Transverse colon (tissue), 4 donors: ENCODE measurements at regions not wholly inside any gene's neighbourhood (a gene's known extent, or its start where the extent isn't known, plus 50 kb on each side); places are given as distances from the start of the nearest gene placed in this dataset.
"Not testable (repeated sequence)": the region's sequence is repeated elsewhere in the genome, so short reads cannot be mapped to it uniquely, and the experiment has no call there.

Experiments used
- DNase-seq: peaks from one replicate; pipeline ENCODE4 v3.0.0-alpha.2; 2019
- H3K27ac ChIP-seq, 4 donors: fragments of 200-600 bp; sonication (generic); 2 replicates each; pipeline ENCODE4 v1.5.1; 2016 to 2018; ENCODE audit warnings: inconsistent platforms in 4 of 4
- H3K27me3 ChIP-seq: fragments of 200-600 bp; sonication (generic); 2 replicates; pipeline ENCODE4 v1.5.1; 2017; ENCODE audit warnings: inconsistent platforms
- H3K36me3 ChIP-seq, 4 donors: fragments of 200-600 bp; sonication (generic); 2 replicates each; pipeline ENCODE4 v1.5.1; 2017 to 2019; ENCODE audit warnings: inconsistent platforms in 4 of 4
- H3K4me1 ChIP-seq, 4 donors: fragments of 200-600 bp; sonication (generic); 2 replicates each; pipeline ENCODE4 v1.5.1; 2017 to 2020; ENCODE audit warnings: inconsistent platforms in 4 of 4
- H3K4me3 ChIP-seq, 4 donors: fragments of 200-600 bp; sonication (generic); 1 replicate in 1 of 4; 2 replicates in 3 of 4; pipeline versions ENCODE4 v1.5.1 to v1.6.1; 2017 to 2019; ENCODE audit warnings: inconsistent platforms in 4 of 4
- H3K9me3 ChIP-seq, 2 donors: fragments of 200-600 bp; sonication (generic); 2 replicates each; pipeline ENCODE4 v1.5.1; 2017 to 2019; ENCODE audit warnings: inconsistent platforms in 2 of 2
- EP300 ChIP-seq: sonication (generic); formaldehyde crosslinking; IDR thresholded peaks from one replicate; pipeline ENCODE4 v1.6.1; 2017; ENCODE audit warnings: antibody characterized with exemption, low read depth
- POLR2A ChIP-seq: fragments of 450-650 bp; IDR thresholded peaks from one replicate; pipeline ENCODE4 v1.6.1; 2016; ENCODE audit warnings: antibody characterized with exemption, mild to moderate bottlenecking, moderate library complexity
- POLR2AphosphoS5 ChIP-seq, 3 donors: sonication (generic); formaldehyde crosslinking; IDR thresholded peaks; one replicate each; pipeline ENCODE4 v1.6.1; 2016; ENCODE audit warnings: antibody characterized with exemption in 3 of 3
- WGBS, 2 donors: methylation state at CpG; one replicate each; pipeline ENCODE4 v1.1.5; 2018; ENCODE audit warnings: low coverage in 1 of 2; 5-methylcytosine and 5-hydroxymethylcytosine counted together
- in situ Hi-C, 4 donors: fragments of 200-750 bp; cut with MboI; loops; one replicate each; pipeline versions ENCODE4 v1.15.0 to v1.15.1; 2017; ENCODE audit warnings: low sequenced_read_pairs in 3 of 4, low pct_ligation_motif_present in 1 of 4, low pct_unique_long_range_greater_than_20kb in 1 of 4
- intact Hi-C: fragments of 100-400 bp; cut with DNase I; formaldehyde crosslinking; loops from one replicate; pipeline ENCODE4 v1.15.1; 2023; ENCODE audit warnings: low total_unique reads
- TF ChIP-seq, protein P1 (sequence below), 5 experiments: fragments of 200-600 bp in 3 of 5; fragments of 450-650 bp in 2 of 5; sonication (generic) in 3 of 5; IDR thresholded peaks; 1 replicate in 2 of 5; 2 replicates in 3 of 5; pipeline ENCODE4 v1.5.1; 2016 to 2017; ENCODE audit warnings: antibody characterized with exemption in 5 of 5, inconsistent platforms in 3 of 5, mild to moderate bottlenecking in 2 of 5, moderate library complexity in 1 of 5

DNA sequence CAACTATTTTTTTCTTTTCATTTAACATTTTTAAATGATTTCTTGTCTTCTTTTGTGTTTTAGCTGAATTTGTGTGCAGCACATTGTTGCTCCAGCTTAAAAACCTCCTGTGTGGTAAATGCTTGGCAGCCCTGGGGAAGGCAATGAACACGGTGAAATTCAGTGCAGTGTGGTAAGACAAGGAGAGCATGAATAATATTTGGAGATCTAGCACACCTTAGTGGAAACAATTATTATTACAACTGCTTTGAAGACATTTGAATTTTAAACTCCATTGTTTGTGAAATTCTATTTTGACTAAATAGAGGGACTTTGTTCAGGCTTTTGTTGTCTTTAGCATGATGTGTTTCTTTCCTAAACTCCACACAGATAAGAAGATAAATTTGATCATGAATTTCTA lies 242.6 kb upstream of the CXADR start:
- no peak for DNase-seq
- WGBS, 2 donors, result 0 to 2% methylated on average over 1 of the region's 1 CpG
- Histone ChIP-seq H3K27ac (no peak overlapping the region), H3K9me3 (no peaks in the 10 kb centered on the region), H3K4me3 (no peak overlapping the region), H3K27me3 (no peaks in the 10 kb centered on the region), H3K36me3 (no peaks in the 10 kb centered on the region), H3K4me1 (no peaks in the 10 kb centered on the region)
- TF ChIP-seq POLR2A, result no peak
- TF ChIP-seq EP300, result no peak
- TF ChIP-seq, protein P1, sequence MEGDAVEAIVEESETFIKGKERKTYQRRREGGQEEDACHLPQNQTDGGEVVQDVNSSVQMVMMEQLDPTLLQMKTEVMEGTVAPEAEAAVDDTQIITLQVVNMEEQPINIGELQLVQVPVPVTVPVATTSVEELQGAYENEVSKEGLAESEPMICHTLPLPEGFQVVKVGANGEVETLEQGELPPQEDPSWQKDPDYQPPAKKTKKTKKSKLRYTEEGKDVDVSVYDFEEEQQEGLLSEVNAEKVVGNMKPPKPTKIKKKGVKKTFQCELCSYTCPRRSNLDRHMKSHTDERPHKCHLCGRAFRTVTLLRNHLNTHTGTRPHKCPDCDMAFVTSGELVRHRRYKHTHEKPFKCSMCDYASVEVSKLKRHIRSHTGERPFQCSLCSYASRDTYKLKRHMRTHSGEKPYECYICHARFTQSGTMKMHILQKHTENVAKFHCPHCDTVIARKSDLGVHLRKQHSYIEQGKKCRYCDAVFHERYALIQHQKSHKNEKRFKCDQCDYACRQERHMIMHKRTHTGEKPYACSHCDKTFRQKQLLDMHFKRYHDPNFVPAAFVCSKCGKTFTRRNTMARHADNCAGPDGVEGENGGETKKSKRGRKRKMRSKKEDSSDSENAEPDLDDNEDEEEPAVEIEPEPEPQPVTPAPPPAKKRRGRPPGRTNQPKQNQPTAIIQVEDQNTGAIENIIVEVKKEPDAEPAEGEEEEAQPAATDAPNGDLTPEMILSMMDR (IDR thresholded peaks at IDR 0.05), result peak; percentile 26 to 44 (median 31)
- TF ChIP-seq POLR2AphosphoS5 (IDR thresholded peaks at IDR 0.05), result no peak
- in situ Hi-C loops (no loop called here), intact Hi-C loops (no loop called here)

- in situ Hi-C loops (no loop called here), intact Hi-C loops (no loop called here)
- no peak for TF ChIP-seq POLR2AphosphoS5 (IDR thresholded peaks at IDR 0.05)
- no peak for TF ChIP-seq EP300
- TF ChIP-seq, protein P1 (IDR thresholded peaks at IDR 0.05), result no peak
- TF ChIP-seq POLR2A, result no peak
- no peak for DNase-seq
- Histone ChIP-seq H3K36me3 (no peaks in the 10 kb centered on the region), H3K27me3 (no peaks in the 10 kb centered on the region), H3K4me1 (no peaks in the 10 kb centered on the region), H3K27ac (no peak overlapping the region), H3K9me3 (peaks cover 0 to 3% of the 10 kb centered on the region in 2 donors), H3K4me3 (no peak overlapping the region)
- 84% methylated on average over 3 of the region's 3 CpGs; no CpG with 5 or more reads in 1 of the 2 donors for WGBS, 2 donors
These were observed 233.2 kb upstream of the CXADR start for GRCh38 chr21:17279663-17280062.

- H3K4me1 ChIP-seq, H3K4me3 ChIP-seq, in situ Hi-C loops, H3K36me3 ChIP-seq, H3K27ac ChIP-seq, intact Hi-C loops, H3K9me3 ChIP-seq, H3K27me3 ChIP-seq, DNase-seq: not testable (repeated sequence)
- WGBS, 2 donors, result 40 to 91% methylated on average over 1 to 11 of the region's 11 CpGs
These were observed 219.8 kb upstream of the CXADR start for GRCh38 chr21:17293016-17293562.

- Histone ChIP-seq H3K9me3 (peaks cover 0 to 5% of the 10 kb centered on the region in 2 donors), H3K27ac (no peak overlapping the region), H3K4me1 (no peaks in the 10 kb centered on the region), H3K36me3 (no peaks in the 10 kb centered on the region), H3K27me3 (no peaks in the 10 kb centered on the region), H3K4me3 (no peak overlapping the region)
- WGBS, 2 donors, result 58% methylated on average over 5 of the region's 5 CpGs; no CpG with 5 or more reads in 1 of the 2 donors
- no peak for DNase-seq
- TF ChIP-seq, protein P1 (IDR thresholded peaks at IDR 0.05), result no peak
- TF ChIP-seq EP300 (no peak), POLR2AphosphoS5 (IDR thresholded peaks at IDR 0.05) (no peak), POLR2A (no peak)
- in situ Hi-C loops (no loop called here), intact Hi-C loops (no loop called here)
These were observed 216.8 kb upstream of the CXADR start for GRCh38 chr21:17295997-17296396.

- H3K9me3 ChIP-seq, H3K4me3 ChIP-seq, H3K27ac ChIP-seq, intact Hi-C loops, DNase-seq, in situ Hi-C loops, H3K36me3 ChIP-seq, H3K4me1 ChIP-seq, H3K27me3 ChIP-seq: not testable (repeated sequence)
- WGBS, 2 donors, result 79% methylated on average over 1 of the region's 1 CpG; no CpG with 5 or more reads in 1 of the 2 donors
These were observed 213.3 kb upstream of the CXADR start for GRCh38 chr21:17299576-17299975.

DNA sequence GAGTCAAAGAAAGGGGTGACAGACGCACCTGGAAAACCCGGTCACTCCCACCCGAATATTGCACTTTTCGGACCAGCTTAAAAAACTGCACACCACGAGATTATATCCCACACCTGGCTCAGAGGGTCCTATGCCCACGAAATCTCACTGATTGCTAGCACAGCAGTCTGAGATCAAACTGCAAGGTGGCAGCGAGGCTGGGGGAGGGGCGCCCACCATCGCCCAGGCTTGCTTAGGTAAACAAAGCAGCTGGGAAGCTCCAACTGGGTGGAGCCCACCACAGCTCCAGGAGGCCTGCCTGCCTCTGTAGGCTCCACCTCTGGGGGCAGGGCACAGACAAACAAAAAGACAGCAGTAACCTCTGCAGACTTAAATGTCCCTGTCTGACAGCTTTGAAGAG lies 185.1 kb upstream of the CXADR start:
- H3K27me3 ChIP-seq, H3K4me3 ChIP-seq, in situ Hi-C loops, H3K27ac ChIP-seq, H3K4me1 ChIP-seq, intact Hi-C loops, H3K36me3 ChIP-seq, H3K9me3 ChIP-seq, DNase-seq: not testable (repeated sequence)
- WGBS, 2 donors, result 76% methylated on average over 7 of the region's 9 CpGs; no CpG with 5 or more reads in 1 of the 2 donors
